ENCODE measurements at regions not wholly inside any gene's neighbourhood (a gene's known extent, or its start where the extent isn't known, plus 50 kb on each side); places are given as distances from the start of the nearest gene placed in this dataset.

DNA sequence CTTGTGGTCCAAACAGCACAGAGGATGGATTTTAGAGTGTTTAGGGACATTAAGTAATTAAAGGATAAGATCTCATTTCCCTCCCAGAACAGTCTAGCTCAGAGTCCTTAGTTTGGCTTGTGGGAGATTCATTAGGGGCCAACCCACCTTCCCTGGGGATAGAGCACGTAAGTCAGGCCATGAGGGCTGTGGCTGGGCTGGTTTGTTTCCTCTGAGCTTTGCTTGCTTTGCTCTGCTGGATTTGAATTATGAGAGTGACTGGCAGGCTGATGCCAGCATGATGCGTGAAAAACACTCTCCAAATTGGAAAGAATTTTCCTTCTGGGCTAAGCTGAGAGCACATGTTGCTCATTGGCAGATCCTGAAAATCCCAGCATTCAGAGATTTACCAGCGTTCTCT, 84.7 kb upstream of the HEPHL1 start:
- TF ChIP-seq, protein P1, sequence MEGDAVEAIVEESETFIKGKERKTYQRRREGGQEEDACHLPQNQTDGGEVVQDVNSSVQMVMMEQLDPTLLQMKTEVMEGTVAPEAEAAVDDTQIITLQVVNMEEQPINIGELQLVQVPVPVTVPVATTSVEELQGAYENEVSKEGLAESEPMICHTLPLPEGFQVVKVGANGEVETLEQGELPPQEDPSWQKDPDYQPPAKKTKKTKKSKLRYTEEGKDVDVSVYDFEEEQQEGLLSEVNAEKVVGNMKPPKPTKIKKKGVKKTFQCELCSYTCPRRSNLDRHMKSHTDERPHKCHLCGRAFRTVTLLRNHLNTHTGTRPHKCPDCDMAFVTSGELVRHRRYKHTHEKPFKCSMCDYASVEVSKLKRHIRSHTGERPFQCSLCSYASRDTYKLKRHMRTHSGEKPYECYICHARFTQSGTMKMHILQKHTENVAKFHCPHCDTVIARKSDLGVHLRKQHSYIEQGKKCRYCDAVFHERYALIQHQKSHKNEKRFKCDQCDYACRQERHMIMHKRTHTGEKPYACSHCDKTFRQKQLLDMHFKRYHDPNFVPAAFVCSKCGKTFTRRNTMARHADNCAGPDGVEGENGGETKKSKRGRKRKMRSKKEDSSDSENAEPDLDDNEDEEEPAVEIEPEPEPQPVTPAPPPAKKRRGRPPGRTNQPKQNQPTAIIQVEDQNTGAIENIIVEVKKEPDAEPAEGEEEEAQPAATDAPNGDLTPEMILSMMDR (conservative IDR thresholded peaks at IDR 0.05; ENCODE audit: low read depth, low read length): no peak
- H2AFZ ChIP-seq (ENCODE audit: low read depth): no peak overlapping the region

DNA sequence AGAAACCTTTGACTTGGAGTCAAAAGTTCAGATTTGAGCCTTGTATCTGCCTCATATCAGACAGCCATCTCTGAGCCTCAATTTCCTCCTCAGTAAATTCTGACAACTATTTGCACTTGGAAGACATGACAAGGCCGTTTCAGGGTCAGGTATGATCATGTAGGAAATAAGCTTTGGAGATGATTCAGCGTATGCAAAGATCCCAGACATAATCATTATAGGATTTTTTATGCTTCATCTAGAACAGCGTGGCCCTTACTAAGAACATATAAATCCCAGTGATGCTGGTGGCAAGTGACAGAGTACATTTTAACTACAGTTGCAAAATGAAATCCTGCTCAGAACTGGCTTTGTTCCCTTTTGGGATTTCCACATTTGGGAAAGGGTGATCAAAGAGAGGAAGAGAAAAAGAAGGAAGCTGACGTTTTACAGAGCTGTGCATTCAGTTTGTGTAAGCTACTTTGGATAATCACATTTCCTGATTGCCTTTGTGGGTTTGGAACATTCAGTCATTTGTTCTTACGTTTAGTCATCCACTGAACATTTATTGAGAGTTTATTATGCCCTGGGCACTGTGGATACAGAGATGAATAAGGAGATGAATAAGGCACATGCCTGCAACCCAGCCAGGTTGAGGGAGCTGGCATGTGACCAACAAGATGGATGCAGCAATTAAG, 81.9 kb upstream of the HEPHL1 start:
- no peak overlapping the region for H2AFZ ChIP-seq (ENCODE audit: low read depth)
- no peaks in the 10 kb centered on the region for H3K4me1 ChIP-seq (ENCODE audit: low read depth, poor library complexity, severe bottlenecking)
- H3K9ac ChIP-seq: no peak overlapping the region
- H3K79me2 ChIP-seq (ENCODE audit: insufficient read depth, low read depth): no peaks in the 10 kb centered on the region
- H3K36me3 ChIP-seq (ENCODE audit: insufficient read depth): no peaks in the 10 kb centered on the region
- H3K27me3 ChIP-seq (ENCODE audit: insufficient read depth, low read depth): no peaks in the 10 kb centered on the region
- no peak overlapping the region for H3K27ac ChIP-seq
- H3K4me3 ChIP-seq (IDR thresholded peaks at IDR 0.05; ENCODE audit: insufficient read depth, low read depth, low read length): no peak overlapping the region
- no peaks in the 10 kb centered on the region for H4K20me1 ChIP-seq (ENCODE audit: insufficient read depth)
- TF ChIP-seq, protein P1 (conservative IDR thresholded peaks at IDR 0.05; ENCODE audit: low read depth, low read length): no peak
- H3K4me2 ChIP-seq: no peak overlapping the region

More for the DNA sequence above, 84.7 kb upstream of the HEPHL1 start:
- H3K4me2 ChIP-seq: no peak overlapping the region
- H3K4me1 ChIP-seq (ENCODE audit: low read depth, poor library complexity, severe bottlenecking): no peaks in the 10 kb centered on the region
- H3K27ac ChIP-seq: no peak overlapping the region
- no peaks in the 10 kb centered on the region for H3K79me2 ChIP-seq (ENCODE audit: insufficient read depth, low read depth)
- H3K27me3 ChIP-seq (ENCODE audit: insufficient read depth, low read depth): no peaks in the 10 kb centered on the region
- H3K4me3 ChIP-seq (IDR thresholded peaks at IDR 0.05; ENCODE audit: insufficient read depth, low read depth, low read length): no peak overlapping the region
- no peaks in the 10 kb centered on the region for H4K20me1 ChIP-seq (ENCODE audit: insufficient read depth)
- no peak overlapping the region for H3K9ac ChIP-seq
- no peaks in the 10 kb centered on the region for H3K36me3 ChIP-seq (ENCODE audit: insufficient read depth)

DNA sequence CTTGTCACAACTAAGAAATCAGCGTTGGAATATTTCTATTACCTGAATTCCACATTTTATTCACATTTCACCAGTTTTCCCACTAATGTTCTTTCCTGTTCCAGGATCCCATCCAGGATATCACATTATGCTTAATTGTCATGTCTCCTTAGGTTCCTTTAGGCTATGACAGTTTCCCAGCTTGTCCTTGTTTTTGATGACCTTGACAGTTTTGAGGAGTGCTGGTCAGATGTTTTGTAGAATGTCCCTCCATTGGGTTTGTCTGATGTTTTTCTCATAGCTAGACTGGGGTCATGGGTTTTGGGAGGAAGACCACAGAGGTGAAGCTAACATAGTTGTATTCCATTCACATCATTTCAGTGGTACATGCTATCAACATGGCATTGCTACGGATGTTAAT, 80.8 kb upstream of the HEPHL1 start:
- Histone ChIP-seq H3K4me2 (no peak overlapping the region), H2AFZ (ENCODE audit: low read depth) (no peak overlapping the region), H3K27me3 (ENCODE audit: insufficient read depth, low read depth) (no peaks in the 10 kb centered on the region), H3K9ac (no peak overlapping the region), H3K4me1 (ENCODE audit: low read depth, poor library complexity, severe bottlenecking) (no peaks in the 10 kb centered on the region), H3K27ac (no peak overlapping the region), H3K36me3 (ENCODE audit: insufficient read depth) (no peaks in the 10 kb centered on the region), H3K79me2 (ENCODE audit: insufficient read depth, low read depth) (no peaks in the 10 kb centered on the region), H3K4me3 (IDR thresholded peaks at IDR 0.05; ENCODE audit: insufficient read depth, low read depth, low read length) (no peak overlapping the region), H4K20me1 (ENCODE audit: insufficient read depth) (no peaks in the 10 kb centered on the region)
- TF ChIP-seq, protein P1 (conservative IDR thresholded peaks at IDR 0.05; ENCODE audit: low read depth, low read length): no peak

DNA sequence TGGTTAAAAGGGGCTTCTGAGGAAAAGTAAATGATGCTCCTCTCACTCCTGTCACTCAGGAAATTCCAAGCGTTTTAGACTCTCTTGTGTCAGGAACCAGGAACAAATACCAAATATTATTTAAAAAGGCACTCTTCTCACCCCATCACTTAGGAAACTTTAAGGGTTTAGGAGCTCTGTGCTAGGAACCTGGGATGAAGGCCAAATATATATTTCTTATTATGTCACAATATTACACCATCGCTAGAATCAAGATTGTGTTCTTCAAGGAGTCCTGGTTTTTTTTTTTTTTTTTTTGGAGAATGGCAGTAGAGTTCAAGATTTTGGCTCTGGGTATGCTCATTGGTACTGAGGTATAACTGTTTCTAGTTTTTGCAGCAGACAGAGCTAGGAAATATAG, 79.0 kb upstream of the HEPHL1 start:
- H3K4me3 ChIP-seq (IDR thresholded peaks at IDR 0.05; ENCODE audit: insufficient read depth, low read depth, low read length): no peak overlapping the region
- no peaks in the 10 kb centered on the region for H3K79me2 ChIP-seq (ENCODE audit: insufficient read depth, low read depth)
- no peak overlapping the region for H3K27ac ChIP-seq
- no peak overlapping the region for H3K4me2 ChIP-seq
- no peaks in the 10 kb centered on the region for H3K4me1 ChIP-seq (ENCODE audit: low read depth, poor library complexity, severe bottlenecking)
- no peaks in the 10 kb centered on the region for H3K36me3 ChIP-seq (ENCODE audit: insufficient read depth)
- TF ChIP-seq, protein P1 (conservative IDR thresholded peaks at IDR 0.05; ENCODE audit: low read depth, low read length): no peak
- H2AFZ ChIP-seq (ENCODE audit: low read depth): no peak overlapping the region
- no peak overlapping the region for H3K9ac ChIP-seq
- no peaks in the 10 kb centered on the region for H4K20me1 ChIP-seq (ENCODE audit: insufficient read depth)
- no peaks in the 10 kb centered on the region for H3K27me3 ChIP-seq (ENCODE audit: insufficient read depth, low read depth)
